Activated naive CD4-positive, alpha-beta T cell treated with anti-CD3 and anti-CD28 coated beads, Interleukin-2, amount 50 U/mL, for 24 hours (primary cell): ENCODE measurements at regions not wholly inside any gene's neighbourhood (a gene's known extent, or its start where the extent isn't known, plus 50 kb on each side); places are given as distances from the start of the nearest gene placed in this dataset.
"Not testable (repeated sequence)": the region's sequence is repeated elsewhere in the genome, so short reads cannot be mapped to it uniquely, and the experiment has no call there.

Experiments used
- H3K27ac Mint-ChIP-seq: one replicate; pipeline ENCODE4 v1.8.0; 2021; ENCODE audit warnings: mild to moderate bottlenecking, mixed read lengths
- H3K27me3 Mint-ChIP-seq: one replicate; pipeline ENCODE4 v1.8.0; 2021; ENCODE audit warnings: mixed read lengths
- H3K36me3 Mint-ChIP-seq: one replicate; pipeline ENCODE4 v1.8.0; 2021; ENCODE audit warnings: mixed read lengths
- H3K4me1 Mint-ChIP-seq: one replicate; pipeline ENCODE4 v1.8.0; 2021; ENCODE audit warnings: mixed read lengths
- H3K4me3 Mint-ChIP-seq: one replicate; pipeline ENCODE4 v1.8.0; 2021; ENCODE audit warnings: mild to moderate bottlenecking, mixed read lengths
- H3K9me3 Mint-ChIP-seq: one replicate; pipeline ENCODE4 v1.8.0; 2021; ENCODE audit warnings: mixed read lengths

- H3K27me3 Mint-ChIP-seq, H3K4me1 Mint-ChIP-seq, H3K9me3 Mint-ChIP-seq, H3K36me3 Mint-ChIP-seq, H3K4me3 Mint-ChIP-seq, H3K27ac Mint-ChIP-seq: not testable (repeated sequence)
These were observed 283.6 kb downstream of the PAPSS1 start for GRCh38 chr4:107436471-107436870.

DNA sequence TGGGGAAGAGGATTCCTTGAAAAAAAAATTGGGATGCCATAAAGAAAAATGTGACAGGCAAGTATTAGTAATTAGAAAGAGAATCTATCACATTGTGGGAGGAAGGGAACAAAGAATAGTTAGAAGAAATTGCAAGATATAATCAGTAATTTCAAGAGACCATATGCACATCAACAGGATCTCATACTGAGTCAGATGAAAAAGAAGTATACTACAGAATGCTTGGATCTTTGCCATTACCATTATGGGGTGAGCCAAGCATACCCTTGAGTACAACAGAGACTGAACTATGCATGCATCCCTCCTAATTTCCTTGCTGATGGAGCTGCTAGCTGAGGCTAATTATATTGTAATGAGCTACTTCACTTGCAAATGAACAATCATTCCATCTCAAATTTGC lies 287.6 kb downstream of the PAPSS1 start:
- no peaks in the 10 kb centered on the region for H3K4me1 Mint-ChIP-seq
- H3K36me3 Mint-ChIP-seq, result no peaks in the 10 kb centered on the region
- peaks cover 4% of the 10 kb centered on the region for H3K27me3 Mint-ChIP-seq
- H3K4me3 Mint-ChIP-seq, result no peak overlapping the region
- no peaks in the 10 kb centered on the region for H3K9me3 Mint-ChIP-seq
- no peak overlapping the region for H3K27ac Mint-ChIP-seq

DNA sequence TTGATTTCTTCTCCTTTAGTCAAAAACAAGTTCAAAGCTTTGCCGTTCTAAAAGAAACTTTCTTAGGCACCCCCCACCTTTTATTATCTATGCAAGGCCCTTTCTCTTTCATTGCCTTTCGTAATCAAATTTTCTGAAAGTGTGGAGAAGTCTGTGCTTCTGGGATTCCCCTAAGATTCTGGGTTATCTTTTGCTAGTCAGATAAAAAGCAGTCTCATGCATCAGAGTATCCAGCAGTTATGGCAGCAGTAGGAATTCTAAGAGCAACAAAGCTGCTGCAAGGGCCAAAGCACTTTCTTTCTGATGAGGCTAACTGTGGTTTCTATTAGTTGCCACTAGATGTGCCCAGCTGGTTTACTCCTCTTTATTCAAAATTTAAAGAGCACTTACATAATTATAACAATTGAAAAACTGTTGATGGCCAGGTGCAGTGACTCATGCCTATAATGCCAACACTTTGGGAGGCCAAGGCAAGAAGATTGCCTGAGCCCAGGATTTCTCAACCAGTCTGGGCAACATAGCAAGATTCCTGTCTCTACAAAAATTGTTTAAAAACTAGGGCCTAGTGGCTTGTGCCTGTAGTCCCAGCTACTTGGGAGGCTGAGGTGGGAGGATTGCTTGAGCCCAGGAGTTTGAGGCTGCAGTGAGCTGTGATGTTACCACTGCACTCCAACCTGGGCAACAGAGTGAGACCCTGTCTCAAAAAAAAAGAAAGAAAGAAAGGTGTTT lies 296.2 kb downstream of the PAPSS1 start:
- H3K27me3 Mint-ChIP-seq, result peaks cover 4% of the 10 kb centered on the region
- H3K9me3 Mint-ChIP-seq, result no peaks in the 10 kb centered on the region
- H3K27ac Mint-ChIP-seq, result no peak overlapping the region
- no peaks in the 10 kb centered on the region for H3K4me1 Mint-ChIP-seq
- no peaks in the 10 kb centered on the region for H3K36me3 Mint-ChIP-seq
- H3K4me3 Mint-ChIP-seq, result no peak overlapping the region

DNA sequence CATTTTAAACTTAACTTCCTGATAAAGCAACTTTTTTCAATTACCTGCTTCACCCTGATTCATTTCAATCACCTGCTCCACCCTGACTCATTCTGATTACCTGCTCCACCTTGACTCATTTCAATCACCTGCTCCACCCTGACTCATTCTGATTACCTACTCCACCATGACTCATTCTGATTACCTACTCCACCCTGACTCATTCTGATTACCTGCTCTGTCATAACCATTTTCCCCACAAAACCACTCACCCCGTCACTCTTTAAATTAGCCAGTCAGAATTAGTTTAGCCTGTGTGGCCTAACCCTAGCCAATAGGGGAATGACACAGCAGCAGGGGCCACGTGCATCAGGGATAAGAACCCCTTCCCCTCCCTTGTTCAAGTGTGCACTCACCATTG lies 300.5 kb downstream of the PAPSS1 start:
- H3K9me3 Mint-ChIP-seq, H3K27ac Mint-ChIP-seq, H3K36me3 Mint-ChIP-seq, H3K4me1 Mint-ChIP-seq, H3K27me3 Mint-ChIP-seq, H3K4me3 Mint-ChIP-seq: not testable (repeated sequence)

GRCh38 chr4:107419052-107419451 lies 301.0 kb downstream of the PAPSS1 start:
- no peaks in the 10 kb centered on the region for H3K9me3 Mint-ChIP-seq
- no peaks in the 10 kb centered on the region for H3K36me3 Mint-ChIP-seq
- no peak overlapping the region for H3K27ac Mint-ChIP-seq
- H3K4me3 Mint-ChIP-seq, result no peak overlapping the region
- H3K27me3 Mint-ChIP-seq, result peaks cover 1% of the 10 kb centered on the region
- H3K4me1 Mint-ChIP-seq, result no peaks in the 10 kb centered on the region

GRCh38 chr4:107415490-107415889 lies 304.5 kb downstream of the PAPSS1 start:
- H3K27ac Mint-ChIP-seq, H3K9me3 Mint-ChIP-seq, H3K4me3 Mint-ChIP-seq, H3K36me3 Mint-ChIP-seq, H3K27me3 Mint-ChIP-seq, H3K4me1 Mint-ChIP-seq: not testable (repeated sequence)

DNA sequence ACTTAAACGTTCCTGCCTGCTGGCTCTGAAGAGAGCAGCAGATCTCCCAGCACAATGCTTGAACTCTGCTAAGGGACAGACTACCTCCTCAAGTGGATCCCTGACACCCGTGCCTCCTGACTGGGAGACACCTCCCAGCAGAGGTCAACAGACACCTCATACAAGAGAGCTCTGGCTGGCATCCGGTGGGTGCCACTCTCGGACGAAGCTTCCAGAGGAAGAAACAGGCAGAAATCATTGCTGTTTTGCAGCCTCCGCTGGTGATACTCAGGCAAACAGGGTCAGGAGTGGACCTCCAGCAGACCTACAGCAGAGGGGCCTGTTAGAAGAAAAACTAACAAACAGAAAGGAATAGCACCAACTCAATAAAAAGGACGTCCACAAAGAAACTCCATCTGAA lies 310.2 kb downstream of the PAPSS1 start:
- not testable (repeated sequence) for H3K4me3 Mint-ChIP-seq, H3K27me3 Mint-ChIP-seq, H3K9me3 Mint-ChIP-seq, H3K4me1 Mint-ChIP-seq, H3K27ac Mint-ChIP-seq, H3K36me3 Mint-ChIP-seq

- Mint-ChIP-seq H3K9me3 (no peaks in the 10 kb centered on the region), H3K27ac (no peak overlapping the region), H3K36me3 (no peaks in the 10 kb centered on the region), H3K4me1 (no peaks in the 10 kb centered on the region), H3K27me3 (peaks cover 4% of the 10 kb centered on the region), H3K4me3 (no peak overlapping the region)
These were observed 311.1 kb downstream of the PAPSS1 start for GRCh38 chr4:107408968-107409367.

- H3K9me3 Mint-ChIP-seq, result no peaks in the 10 kb centered on the region
- H3K4me1 Mint-ChIP-seq, result no peaks in the 10 kb centered on the region
- H3K4me3 Mint-ChIP-seq, result no peak overlapping the region
- H3K36me3 Mint-ChIP-seq, result no peaks in the 10 kb centered on the region
- H3K27me3 Mint-ChIP-seq, result peaks cover 5% of the 10 kb centered on the region
- no peak overlapping the region for H3K27ac Mint-ChIP-seq
These were observed 315.3 kb downstream of the PAPSS1 start for GRCh38 chr4:107404591-107405300.

DNA sequence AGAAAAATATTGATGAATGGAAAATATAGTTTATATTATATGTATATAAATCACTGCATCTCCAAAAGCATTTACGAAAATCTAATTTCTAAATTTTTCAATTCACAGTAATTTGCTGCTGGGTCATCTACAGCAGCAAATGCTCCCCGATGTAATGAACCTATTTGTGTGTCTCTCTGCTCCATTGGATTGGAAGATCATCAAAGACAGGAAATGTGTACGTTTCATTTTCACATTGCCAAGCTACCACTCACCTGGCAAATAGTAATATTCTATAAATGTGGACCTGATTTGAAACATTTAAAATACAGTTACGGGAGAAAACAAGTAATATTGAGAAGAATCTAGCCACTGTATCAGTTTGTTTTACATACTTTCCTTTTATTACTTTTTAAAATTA lies 317.7 kb downstream of the PAPSS1 start:
- H3K27me3 Mint-ChIP-seq, result peaks cover 9% of the 10 kb centered on the region
- no peaks in the 10 kb centered on the region for H3K36me3 Mint-ChIP-seq
- H3K9me3 Mint-ChIP-seq, result peaks cover 5% of the 10 kb centered on the region
- H3K4me1 Mint-ChIP-seq, result no peaks in the 10 kb centered on the region
- no peak overlapping the region for H3K4me3 Mint-ChIP-seq
- H3K27ac Mint-ChIP-seq, result no peak overlapping the region

DNA sequence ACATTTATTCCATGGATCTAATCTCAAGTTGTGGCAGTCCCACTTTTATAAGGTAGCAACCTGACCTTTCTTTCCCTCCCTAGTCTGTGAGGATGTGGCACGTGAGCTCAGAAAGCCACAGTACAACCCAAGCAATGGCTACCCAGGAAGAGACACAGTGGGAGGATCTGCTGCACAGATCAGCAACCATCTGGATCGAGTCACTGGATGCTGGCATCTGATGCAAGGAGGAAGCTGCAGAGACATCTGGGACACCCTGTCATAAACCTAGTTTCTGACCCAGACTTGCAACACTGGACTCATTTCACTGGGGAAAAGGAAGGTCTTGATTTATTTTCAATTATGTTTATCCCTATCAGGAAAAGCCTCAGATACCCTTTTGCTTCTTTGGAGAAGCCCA lies 327.1 kb downstream of the PAPSS1 start:
- Mint-ChIP-seq H3K27me3 (peaks cover 3% of the 10 kb centered on the region), H3K4me1 (no peaks in the 10 kb centered on the region), H3K4me3 (no peak overlapping the region), H3K27ac (no peak overlapping the region), H3K9me3 (no peaks in the 10 kb centered on the region), H3K36me3 (no peaks in the 10 kb centered on the region)

GRCh38 chr4:107392380-107392779 lies 327.7 kb downstream of the PAPSS1 start:
- H3K27me3 Mint-ChIP-seq, result peaks cover under 1% of the 10 kb centered on the region
- no peak overlapping the region for H3K4me3 Mint-ChIP-seq
- no peaks in the 10 kb centered on the region for H3K9me3 Mint-ChIP-seq
- no peaks in the 10 kb centered on the region for H3K36me3 Mint-ChIP-seq
- H3K27ac Mint-ChIP-seq, result no peak overlapping the region
- no peaks in the 10 kb centered on the region for H3K4me1 Mint-ChIP-seq

GRCh38 chr4:107391630-107392028 lies 328.4 kb downstream of the PAPSS1 start:
- no peak overlapping the region for H3K27ac Mint-ChIP-seq
- H3K36me3 Mint-ChIP-seq, result no peaks in the 10 kb centered on the region
- H3K9me3 Mint-ChIP-seq, result no peaks in the 10 kb centered on the region
- H3K4me1 Mint-ChIP-seq, result no peaks in the 10 kb centered on the region
- H3K4me3 Mint-ChIP-seq, result no peak overlapping the region
- no peaks in the 10 kb centered on the region for H3K27me3 Mint-ChIP-seq

- Mint-ChIP-seq H3K9me3 (no peaks in the 10 kb centered on the region), H3K27me3 (no peaks in the 10 kb centered on the region), H3K4me1 (no peaks in the 10 kb centered on the region), H3K36me3 (no peaks in the 10 kb centered on the region), H3K4me3 (no peak overlapping the region), H3K27ac (no peak overlapping the region)
These were observed 328.9 kb downstream of the PAPSS1 start for GRCh38 chr4:107391009-107391629.

GRCh38 chr4:107389965-107390364 lies 330.1 kb downstream of the PAPSS1 start:
- H3K27ac Mint-ChIP-seq, result no peak overlapping the region
- no peak overlapping the region for H3K4me3 Mint-ChIP-seq

DNA sequence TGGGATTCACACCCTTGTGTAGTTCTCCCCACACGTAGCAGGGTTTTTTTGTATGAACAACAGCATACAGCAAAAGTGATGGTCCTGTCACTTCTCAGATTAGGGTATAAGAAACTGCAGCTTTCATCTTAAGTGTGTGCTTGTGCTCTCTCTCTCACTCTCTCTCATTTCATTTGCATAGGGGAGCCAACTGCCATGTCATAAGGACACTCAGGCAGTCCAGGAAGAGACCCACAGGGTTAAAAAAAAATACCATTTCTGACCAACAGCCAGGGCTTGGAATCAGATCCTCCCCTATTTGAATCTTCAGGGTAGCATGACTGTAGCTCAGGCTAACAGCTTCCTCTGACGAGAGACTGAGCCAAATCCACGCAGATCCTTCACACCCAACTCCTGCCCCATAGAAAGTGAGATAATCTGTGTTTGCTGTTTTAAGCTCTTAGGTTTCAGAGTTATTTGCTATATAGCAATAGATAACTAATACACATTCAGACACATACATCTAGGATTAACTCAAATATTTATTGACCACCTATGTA lies 331.2 kb downstream of the PAPSS1 start:
- Mint-ChIP-seq H3K36me3 (no peaks in the 10 kb centered on the region), H3K4me1 (no peaks in the 10 kb centered on the region), H3K27ac (no peak overlapping the region), H3K4me3 (no peak overlapping the region), H3K9me3 (no peaks in the 10 kb centered on the region), H3K27me3 (no peaks in the 10 kb centered on the region)

More at GRCh38 chr4:107389965-107390364, 330.1 kb downstream of the PAPSS1 start:
- Mint-ChIP-seq H3K36me3 (no peaks in the 10 kb centered on the region), H3K27me3 (no peaks in the 10 kb centered on the region), H3K4me1 (no peaks in the 10 kb centered on the region), H3K9me3 (no peaks in the 10 kb centered on the region)
